ENCODE measurements at regions not wholly inside any gene's neighbourhood (a gene's known extent, or its start where the extent isn't known, plus 50 kb on each side); places are given as distances from the start of the nearest gene placed in this dataset.

GRCh38 chr6:125354649-125355048 lies 52.9 kb upstream of the HDDC2 start:
- no peak for ATAC-seq
- Mint-ChIP-seq H3K4me1 (no peaks in the 10 kb centered on the region), H3K27ac (no peak overlapping the region), H3K27me3 (peaks cover 12% of the 10 kb centered on the region), H3K36me3 (ENCODE audit: low read depth) (no peaks in the 10 kb centered on the region), H3K9me3 (no peaks in the 10 kb centered on the region), H3K4me3 (no peak overlapping the region)
- DNase-seq, result no peak

- Mint-ChIP-seq H3K4me1 (no peaks in the 10 kb centered on the region), H3K9me3 (no peaks in the 10 kb centered on the region), H3K27me3 (peaks cover 18% of the 10 kb centered on the region), H3K36me3 (ENCODE audit: low read depth) (no peaks in the 10 kb centered on the region), H3K27ac (no peak overlapping the region), H3K4me3 (no peak overlapping the region)
- no peak for DNase-seq
- ATAC-seq, result no peak
Measured at GRCh38 chr6:125356884-125357283, 55.1 kb upstream of the HDDC2 start.

- ATAC-seq, result no peak
- no peak for DNase-seq
- no peaks in the 10 kb centered on the region for H3K36me3 Mint-ChIP-seq (ENCODE audit: low read depth)
- peaks cover 23% of the 10 kb centered on the region for H3K27me3 Mint-ChIP-seq
- H3K9me3 Mint-ChIP-seq, result no peaks in the 10 kb centered on the region
- H3K4me3 Mint-ChIP-seq, result no peak overlapping the region
- H3K27ac Mint-ChIP-seq, result no peak overlapping the region
- H3K4me1 Mint-ChIP-seq, result peaks cover 2% of the 10 kb centered on the region
Measured at GRCh38 chr6:125357515-125358256, 55.9 kb upstream of the HDDC2 start.

GRCh38 chr6:125358898-125359297 lies 57.1 kb upstream of the HDDC2 start:
- ATAC-seq, result no peak
- Mint-ChIP-seq H3K27ac (no peak overlapping the region), H3K4me3 (no peak overlapping the region), H3K9me3 (no peaks in the 10 kb centered on the region), H3K36me3 (ENCODE audit: low read depth) (no peaks in the 10 kb centered on the region), H3K27me3 (peaks cover 29% of the 10 kb centered on the region), H3K4me1 (peaks cover 8% of the 10 kb centered on the region)
- DNase-seq, result no peak

GRCh38 chr6:125361868-125362267 lies 60.1 kb upstream of the HDDC2 start:
- H3K27me3 Mint-ChIP-seq, result peaks cover 52% of the 10 kb centered on the region
- H3K4me1 Mint-ChIP-seq, result peaks cover 8% of the 10 kb centered on the region
- no peak overlapping the region for H3K4me3 Mint-ChIP-seq
- no peak overlapping the region for H3K27ac Mint-ChIP-seq
- no peaks in the 10 kb centered on the region for H3K36me3 Mint-ChIP-seq (ENCODE audit: low read depth)
- no peak for DNase-seq
- H3K9me3 Mint-ChIP-seq, result no peaks in the 10 kb centered on the region
- ATAC-seq, result no peak

GRCh38 chr6:125363039-125363823 lies 61.5 kb upstream of the HDDC2 start:
- no peak overlapping the region for H3K27ac Mint-ChIP-seq
- no peak overlapping the region for H3K4me3 Mint-ChIP-seq
- DNase-seq (no peak), ATAC-seq (peak; percentile 52)
- peaks cover 56% of the 10 kb centered on the region for H3K27me3 Mint-ChIP-seq
- peaks cover 8% of the 10 kb centered on the region for H3K4me1 Mint-ChIP-seq
- H3K9me3 Mint-ChIP-seq, result no peaks in the 10 kb centered on the region
- H3K36me3 Mint-ChIP-seq (ENCODE audit: low read depth), result no peaks in the 10 kb centered on the region

GRCh38 chr6:125363824-125364165 lies 62.0 kb upstream of the HDDC2 start:
- Mint-ChIP-seq H3K27me3 (peaks cover 51% of the 10 kb centered on the region), H3K36me3 (ENCODE audit: low read depth) (no peaks in the 10 kb centered on the region), H3K27ac (no peak overlapping the region), H3K4me3 (no peak overlapping the region), H3K9me3 (no peaks in the 10 kb centered on the region), H3K4me1 (peaks cover 8% of the 10 kb centered on the region)
- ATAC-seq (no peak), DNase-seq (no peak)

- ATAC-seq (no peak), DNase-seq (no peak)
- Mint-ChIP-seq H3K27ac (no peak overlapping the region), H3K27me3 (peaks cover 50% of the 10 kb centered on the region), H3K36me3 (ENCODE audit: low read depth) (no peaks in the 10 kb centered on the region), H3K9me3 (no peaks in the 10 kb centered on the region), H3K4me3 (no peak overlapping the region), H3K4me1 (peaks cover 8% of the 10 kb centered on the region)
Measured at GRCh38 chr6:125365230-125365629, 63.5 kb upstream of the HDDC2 start.

- DNase-seq (no peak), ATAC-seq (no peak)
- H3K4me3 Mint-ChIP-seq, result no peak overlapping the region
- peaks cover 8% of the 10 kb centered on the region for H3K4me1 Mint-ChIP-seq
- H3K27me3 Mint-ChIP-seq, result peaks cover 46% of the 10 kb centered on the region
- H3K36me3 Mint-ChIP-seq (ENCODE audit: low read depth), result no peaks in the 10 kb centered on the region
- no peak overlapping the region for H3K27ac Mint-ChIP-seq
- no peaks in the 10 kb centered on the region for H3K9me3 Mint-ChIP-seq
Measured at GRCh38 chr6:125367036-125367782, 65.4 kb upstream of the HDDC2 start.

- no peaks in the 10 kb centered on the region for H3K36me3 Mint-ChIP-seq (ENCODE audit: low read depth)
- no peak for ATAC-seq
- H3K4me3 Mint-ChIP-seq, result no peak overlapping the region
- no peak overlapping the region for H3K27ac Mint-ChIP-seq
- H3K4me1 Mint-ChIP-seq, result no peaks in the 10 kb centered on the region
- DNase-seq, result no peak
- H3K27me3 Mint-ChIP-seq, result peaks cover 42% of the 10 kb centered on the region
- H3K9me3 Mint-ChIP-seq, result no peaks in the 10 kb centered on the region
Measured at GRCh38 chr6:125370343-125370742, 68.6 kb upstream of the HDDC2 start.

- Mint-ChIP-seq H3K4me1 (no peaks in the 10 kb centered on the region), H3K4me3 (no peak overlapping the region), H3K27me3 (peaks cover 45% of the 10 kb centered on the region), H3K9me3 (no peaks in the 10 kb centered on the region), H3K36me3 (ENCODE audit: low read depth) (no peaks in the 10 kb centered on the region), H3K27ac (no peak overlapping the region)
- DNase-seq, result no peak
- ATAC-seq, result no peak
Measured at GRCh38 chr6:125375013-125375412, 73.2 kb upstream of the HDDC2 start.

GRCh38 chr6:125375821-125376220 lies 74.1 kb upstream of the HDDC2 start:
- DNase-seq (no peak), ATAC-seq (no peak)
- H3K4me3 Mint-ChIP-seq, result no peak overlapping the region
- H3K4me1 Mint-ChIP-seq, result no peaks in the 10 kb centered on the region
- H3K27me3 Mint-ChIP-seq, result peaks cover 40% of the 10 kb centered on the region
- no peaks in the 10 kb centered on the region for H3K9me3 Mint-ChIP-seq
- H3K27ac Mint-ChIP-seq, result no peak overlapping the region
- no peaks in the 10 kb centered on the region for H3K36me3 Mint-ChIP-seq (ENCODE audit: low read depth)

GRCh38 chr6:125377621-125378020 lies 75.9 kb upstream of the HDDC2 start:
- H3K4me3 Mint-ChIP-seq, result no peak overlapping the region
- peak; percentile 40 for ATAC-seq
- no peaks in the 10 kb centered on the region for H3K36me3 Mint-ChIP-seq (ENCODE audit: low read depth)
- H3K27ac Mint-ChIP-seq, result no peak overlapping the region
- no peaks in the 10 kb centered on the region for H3K9me3 Mint-ChIP-seq
- peaks cover 42% of the 10 kb centered on the region for H3K27me3 Mint-ChIP-seq
- no peaks in the 10 kb centered on the region for H3K4me1 Mint-ChIP-seq
- no peak for DNase-seq

GRCh38 chr6:125379174-125379573 lies 77.4 kb upstream of the HDDC2 start:
- ATAC-seq (no peak), DNase-seq (no peak)
- H3K4me3 Mint-ChIP-seq, result no peak overlapping the region
- H3K4me1 Mint-ChIP-seq, result no peaks in the 10 kb centered on the region
- no peaks in the 10 kb centered on the region for H3K9me3 Mint-ChIP-seq
- H3K27ac Mint-ChIP-seq, result no peak overlapping the region
- H3K36me3 Mint-ChIP-seq (ENCODE audit: low read depth), result no peaks in the 10 kb centered on the region
- H3K27me3 Mint-ChIP-seq, result peaks cover 34% of the 10 kb centered on the region

GRCh38 chr6:125380474-125380873 lies 78.7 kb upstream of the HDDC2 start:
- DNase-seq, result no peak
- H3K4me1 Mint-ChIP-seq, result no peaks in the 10 kb centered on the region
- no peak overlapping the region for H3K27ac Mint-ChIP-seq
- H3K27me3 Mint-ChIP-seq, result peaks cover 29% of the 10 kb centered on the region
- no peak overlapping the region for H3K4me3 Mint-ChIP-seq
- no peak for ATAC-seq
- H3K36me3 Mint-ChIP-seq (ENCODE audit: low read depth), result no peaks in the 10 kb centered on the region
- H3K9me3 Mint-ChIP-seq, result no peaks in the 10 kb centered on the region
